CD4-positive, alpha-beta T cell (primary cell): ENCODE measurements at regions not wholly inside any gene's neighbourhood (a gene's known extent, or its start where the extent isn't known, plus 50 kb on each side); places are given as distances from the start of the nearest gene placed in this dataset.

Experiments
- ATAC-seq: fragments of 200-7000 bp; cut with Tn5 transposase; one replicate; pipeline ENCODE4 v1.10.0; 2022; ENCODE audit warnings: mild to moderate bottlenecking; ENCODE audit not compliant: poor library complexity
- CTCF ChIA-PET: fragments of 350-600 bp; sonication (Branson Sonifier 250); formaldehyde crosslinking; loops from one replicate; lab custom pipeline; 2021; ENCODE audit warnings: antibody characterized with exemption, inconsistent platforms; lab: Charles Lee
- POLR2A ChIA-PET: fragments of 350-600 bp; sonication (Branson Sonifier 250); formaldehyde crosslinking; loops from one replicate; lab custom pipeline; 2021; ENCODE audit warnings: antibody characterized with exemption, inconsistent platforms; lab: Charles Lee
- DNase-seq, 14 experiments: peaks; one replicate each; pipeline ENCODE4 v3.0.0-alpha.2; 2013 to 2020; ENCODE audit warnings: mixed read lengths in 2 of 14
- H3K27ac ChIP-seq, 2 donors: one replicate each; pipeline versions ENCODE4 v1.5.1 to v1.7.0; 2013; ENCODE audit warnings: low read length in 2 of 2, low read depth in 1 of 2, mild to moderate bottlenecking in 1 of 2
- H3K27me3 ChIP-seq, 2 experiments: 1 replicate in 1 of 2; 2 replicates in 1 of 2; pipeline versions ENCODE4 v1.6.1 to v1.7.0; 2013; ENCODE audit warnings: low read length in 2 of 2, control low read depth in 1 of 2, mild to moderate bottlenecking in 1 of 2, moderate library complexity in 1 of 2; ENCODE audit not compliant: insufficient read depth in 2 of 2, control insufficient read depth in 1 of 2
- H3K36me3 ChIP-seq: one replicate; pipeline ENCODE4 v1.6.1; 2013; ENCODE audit warnings: low read length, control low read depth; ENCODE audit not compliant: insufficient read depth
- H3K4me1 ChIP-seq: one replicate; pipeline ENCODE4 v1.6.1; 2013; ENCODE audit warnings: low read length, control low read depth; ENCODE audit not compliant: insufficient read depth
- H3K4me3 ChIP-seq: one replicate; pipeline ENCODE4 v1.5.1; 2013; ENCODE audit warnings: mild to moderate bottlenecking, low read length, moderate library complexity
- H3K9me3 ChIP-seq, 2 experiments: 1 replicate in 1 of 2; 2 replicates in 1 of 2; pipeline versions ENCODE4 v1.6.1 to v1.7.0; 2013; ENCODE audit warnings: low read length in 2 of 2, mild to moderate bottlenecking in 2 of 2, control low read depth in 1 of 2, moderate library complexity in 1 of 2; ENCODE audit not compliant: control insufficient read depth in 1 of 2, insufficient read depth in 1 of 2
- H3K27ac Mint-ChIP-seq: one replicate; pipeline ENCODE4 v1.8.0; 2020; ENCODE audit warnings: mixed read lengths
- H3K27me3 Mint-ChIP-seq: one replicate; pipeline ENCODE4 v1.8.0; 2021; ENCODE audit warnings: mixed read lengths
- H3K36me3 Mint-ChIP-seq: one replicate; pipeline ENCODE4 v1.8.0; 2021; ENCODE audit warnings: low read depth, mixed read lengths
- H3K4me1 Mint-ChIP-seq: one replicate; pipeline ENCODE4 v1.8.0; 2021; ENCODE audit warnings: low read depth, mixed read lengths
- H3K4me3 Mint-ChIP-seq: one replicate; pipeline ENCODE4 v1.8.0; 2020; ENCODE audit warnings: mild to moderate bottlenecking, mixed read lengths
- H3K9me3 Mint-ChIP-seq: one replicate; pipeline ENCODE4 v1.8.0; 2020; ENCODE audit warnings: mixed read lengths
- CTCF ChIP-seq: fragments of 200-600 bp; IDR thresholded peaks from one replicate; pipeline ENCODE4 v1.8.0; 2022; ENCODE audit warnings: antibody characterized with exemption, mild to moderate bottlenecking
- intact Hi-C, 2 experiments: fragments of 100-400 bp; cut with DNase I in 1 of 2; cut with micrococcal nuclease in 1 of 2; formaldehyde crosslinking; loops; one replicate each; pipeline versions ENCODE4 v1.15.1 to v1.9.0; 2023 to 2025; cut with DNase I, micrococcal nuclease

- H3K36me3 ChIP-seq: no peaks in the 10 kb centered on the region
- no peaks in the 10 kb centered on the region for H3K4me1 ChIP-seq
- Mint-ChIP-seq H3K36me3 (no peaks in the 10 kb centered on the region), H3K4me3 (no peak overlapping the region), H3K4me1 (no peaks in the 10 kb centered on the region), H3K9me3 (peaks cover 5% of the 10 kb centered on the region), H3K27me3 (no peaks in the 10 kb centered on the region), H3K27ac (no peak overlapping the region)
- ChIA-PET CTCF (no interaction called here), POLR2A (no interaction called here)
- no peak overlapping the region for H3K4me3 ChIP-seq
- TF ChIP-seq CTCF: no peak
- no peak for DNase-seq
- peaks cover 0 to 12% of the 10 kb centered on the region in 2 experiments for H3K9me3 ChIP-seq
- H3K27ac ChIP-seq: no peak overlapping the region
- ATAC-seq: no peak
- intact Hi-C loops: no loop called here
- H3K27me3 ChIP-seq: no peaks in the 10 kb centered on the region
These were observed 1380.5 kb upstream of the SPRY2 start for GRCh38 chr13:81721400-81721799.

GRCh38 chr13:81714513-81714912, 1373.6 kb upstream of the SPRY2 start:
- ChIA-PET CTCF (no interaction called here), POLR2A (no interaction called here)
- H3K4me3 Mint-ChIP-seq: no peak overlapping the region
- no peak for DNase-seq
- no peak for TF ChIP-seq CTCF
- no peaks in the 10 kb centered on the region for H3K36me3 Mint-ChIP-seq
- no peaks in the 10 kb centered on the region for H3K36me3 ChIP-seq
- H3K27me3 ChIP-seq: no peaks in the 10 kb centered on the region
- H3K27ac ChIP-seq: no peak overlapping the region
- H3K27ac Mint-ChIP-seq: no peak overlapping the region
- H3K9me3 Mint-ChIP-seq: peaks cover 13% of the 10 kb centered on the region
- H3K4me1 ChIP-seq: no peaks in the 10 kb centered on the region
- intact Hi-C loops: no loop called here
- H3K9me3 ChIP-seq: peaks cover 0 to 11% of the 10 kb centered on the region in 2 experiments
- ATAC-seq: no peak
- no peaks in the 10 kb centered on the region for H3K4me1 Mint-ChIP-seq
- no peak overlapping the region for H3K4me3 ChIP-seq
- no peaks in the 10 kb centered on the region for H3K27me3 Mint-ChIP-seq

- Mint-ChIP-seq H3K27ac (no peak overlapping the region), H3K4me3 (no peak overlapping the region), H3K9me3 (peaks cover 12% of the 10 kb centered on the region), H3K36me3 (no peaks in the 10 kb centered on the region), H3K27me3 (no peaks in the 10 kb centered on the region), H3K4me1 (no peaks in the 10 kb centered on the region)
- Histone ChIP-seq H3K4me1 (no peaks in the 10 kb centered on the region), H3K36me3 (no peaks in the 10 kb centered on the region), H3K27ac (no peak overlapping the region), H3K4me3 (no peak overlapping the region), H3K27me3 (no peaks in the 10 kb centered on the region), H3K9me3 (peaks cover 0 to 11% of the 10 kb centered on the region in 2 experiments)
- intact Hi-C loops: no loop called here
- TF ChIP-seq CTCF: no peak
- no peak for ATAC-seq
- POLR2A ChIA-PET: no interaction called here
- DNase-seq: no peak
- CTCF ChIA-PET: no interaction called here
These were observed 1372.3 kb upstream of the SPRY2 start for GRCh38 chr13:81713201-81713600.
